ENCODE measurements at regions not wholly inside any gene's neighbourhood (a gene's known extent, or its start where the extent isn't known, plus 50 kb on each side); places are given as distances from the start of the nearest gene placed in this dataset.

DNA sequence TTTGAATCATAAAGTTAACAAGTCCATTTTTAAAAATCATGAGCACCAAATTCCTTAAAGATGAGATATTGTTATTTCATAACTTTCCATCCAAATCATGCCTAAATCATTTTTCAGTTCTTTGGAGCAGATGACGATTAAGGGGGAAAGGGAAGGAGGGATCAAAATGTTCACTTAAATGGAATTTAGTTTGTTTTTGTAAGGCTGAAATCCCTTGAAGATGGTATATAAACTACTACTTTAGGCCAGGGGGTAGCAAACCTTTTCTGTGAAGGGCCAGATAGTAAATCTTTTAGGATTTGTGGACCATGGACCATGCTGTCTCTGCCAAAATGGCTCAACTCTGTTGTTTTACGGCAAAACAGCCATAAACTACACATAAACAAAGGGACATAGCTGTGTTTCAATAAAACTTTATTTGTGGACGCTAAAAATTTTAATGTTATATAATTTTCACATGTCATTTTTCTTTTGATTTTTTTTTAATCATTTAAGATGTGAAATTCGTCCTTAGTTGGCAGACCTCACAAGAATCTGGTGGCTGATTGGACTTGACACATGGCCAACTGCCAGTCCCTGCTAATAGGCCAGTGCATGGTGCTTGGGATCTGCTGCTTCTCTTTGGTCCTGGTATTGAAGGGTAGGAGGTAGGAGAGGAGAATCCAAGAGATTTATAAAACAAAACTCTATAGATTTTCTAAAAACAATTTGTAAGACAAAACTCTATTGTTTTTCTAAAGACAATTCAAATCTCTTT lies 52.0 kb upstream of the RTN4 start:
- POLR2A ChIA-PET = interaction anchor here (1.0 kb wide), 1 partner anchor 15 kb away, joined by 5 read pairs; no protein-coding TSS in a partner anchor
- CTCF ChIA-PET = no interaction called here
- H3K27ac ChIP-seq (ENCODE audit: extremely low read depth, low read depth, low read length) = no peak overlapping the region
- H3K4me1 ChIP-seq (ENCODE audit: control insufficient read depth, insufficient read depth, low read length) = peaks cover 3% of the 10 kb centered on the region
- H3K9me3 ChIP-seq (ENCODE audit: control insufficient read depth, insufficient read depth, low read depth, low read length) = no peaks in the 10 kb centered on the region
- TF ChIP-seq ZNF701 (tag by site-specific recombination; IDR thresholded peaks at IDR 0.05) (no peak), ZNF830 (tag by site-specific recombination; IDR thresholded peaks at IDR 0.05; ENCODE audit: low read depth) (no peak), ZNF292 (tag by site-specific recombination; IDR thresholded peaks at IDR 0.05; ENCODE audit: borderline replicate concordance, low read depth) (no peak), HOXD13 (CRISPR knock-in tag; IDR thresholded peaks at IDR 0.05; ENCODE audit: borderline replicate concordance) (no peak)
- no peak overlapping the region for H3K4me3 ChIP-seq (ENCODE audit: low read depth, low read length)
- H3K36me3 ChIP-seq (ENCODE audit: control insufficient read depth in 2 of 2, insufficient read depth in 1 of 2, low read length in 2 of 2) = no peaks in the 10 kb centered on the region

DNA sequence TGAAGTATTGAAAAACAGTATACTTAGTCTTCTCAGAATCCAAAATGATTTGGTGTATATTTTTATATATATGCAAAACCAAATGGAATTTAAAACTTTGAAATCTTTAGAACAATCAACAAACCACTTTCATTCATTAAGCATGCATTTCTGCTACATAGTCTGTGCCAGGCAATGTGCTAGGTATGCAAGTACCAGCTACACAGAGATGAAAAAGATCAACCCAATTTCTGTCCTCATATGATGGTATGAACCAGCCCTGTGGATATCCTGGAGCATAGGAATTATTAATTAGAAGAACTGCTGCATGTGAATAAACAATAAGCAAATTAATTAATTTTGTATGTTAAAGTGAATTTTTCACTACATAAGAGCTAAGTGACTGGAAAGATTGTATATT lies 51.2 kb upstream of the RTN4 start:
- Histone ChIP-seq H3K9me3 (ENCODE audit: control insufficient read depth, insufficient read depth, low read depth, low read length) (no peaks in the 10 kb centered on the region), H3K4me1 (ENCODE audit: control insufficient read depth, insufficient read depth, low read length) (peaks cover 6% of the 10 kb centered on the region), H3K36me3 (ENCODE audit: control insufficient read depth in 2 of 2, insufficient read depth in 1 of 2, low read length in 2 of 2) (no peaks in the 10 kb centered on the region), H3K4me3 (ENCODE audit: low read depth, low read length) (no peak overlapping the region), H3K27ac (ENCODE audit: extremely low read depth, low read depth, low read length) (no peak overlapping the region)
- no peak for TF ChIP-seq KLF10 (tag by site-specific recombination; IDR thresholded peaks at IDR 0.05)
- TF ChIP-seq, protein P1, sequence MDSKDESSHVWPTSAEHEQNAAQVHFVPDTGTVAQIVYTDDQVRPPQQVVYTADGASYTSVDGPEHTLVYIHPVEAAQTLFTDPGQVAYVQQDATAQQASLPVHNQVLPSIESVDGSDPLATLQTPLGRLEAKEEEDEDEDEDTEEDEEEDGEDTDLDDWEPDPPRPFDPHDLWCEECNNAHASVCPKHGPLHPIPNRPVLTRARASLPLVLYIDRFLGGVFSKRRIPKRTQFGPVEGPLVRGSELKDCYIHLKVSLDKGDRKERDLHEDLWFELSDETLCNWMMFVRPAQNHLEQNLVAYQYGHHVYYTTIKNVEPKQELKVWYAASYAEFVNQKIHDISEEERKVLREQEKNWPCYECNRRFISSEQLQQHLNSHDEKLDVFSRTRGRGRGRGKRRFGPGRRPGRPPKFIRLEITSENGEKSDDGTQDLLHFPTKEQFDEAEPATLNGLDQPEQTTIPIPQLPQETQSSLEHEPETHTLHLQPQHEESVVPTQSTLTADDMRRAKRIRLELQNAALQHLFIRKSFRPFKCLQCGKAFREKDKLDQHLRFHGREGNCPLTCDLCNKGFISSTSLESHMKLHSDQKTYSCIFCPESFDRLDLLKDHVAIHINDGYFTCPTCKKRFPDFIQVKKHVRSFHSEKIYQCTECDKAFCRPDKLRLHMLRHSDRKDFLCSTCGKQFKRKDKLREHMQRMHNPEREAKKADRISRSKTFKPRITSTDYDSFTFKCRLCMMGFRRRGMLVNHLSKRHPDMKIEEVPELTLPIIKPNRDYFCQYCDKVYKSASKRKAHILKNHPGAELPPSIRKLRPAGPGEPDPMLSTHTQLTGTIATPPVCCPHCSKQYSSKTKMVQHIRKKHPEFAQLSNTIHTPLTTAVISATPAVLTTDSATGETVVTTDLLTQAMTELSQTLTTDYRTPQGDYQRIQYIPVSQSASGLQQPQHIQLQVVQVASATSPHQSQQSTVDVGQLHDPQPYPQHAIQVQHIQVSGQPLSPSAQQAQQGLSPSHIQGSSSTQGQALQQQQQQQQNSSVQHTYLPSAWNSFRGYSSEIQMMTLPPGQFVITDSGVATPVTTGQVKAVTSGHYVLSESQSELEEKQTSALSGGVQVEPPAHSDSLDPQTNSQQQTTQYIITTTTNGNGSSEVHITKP (tag by site-specific recombination; IDR thresholded peaks at IDR 0.05) = peak; percentile 33
- ChIA-PET CTCF (interaction anchor here (0.7 kb wide), 1 partner anchor 202 kb away, joined by 3 read pairs; no protein-coding TSS in a partner anchor), POLR2A (no interaction called here)

DNA sequence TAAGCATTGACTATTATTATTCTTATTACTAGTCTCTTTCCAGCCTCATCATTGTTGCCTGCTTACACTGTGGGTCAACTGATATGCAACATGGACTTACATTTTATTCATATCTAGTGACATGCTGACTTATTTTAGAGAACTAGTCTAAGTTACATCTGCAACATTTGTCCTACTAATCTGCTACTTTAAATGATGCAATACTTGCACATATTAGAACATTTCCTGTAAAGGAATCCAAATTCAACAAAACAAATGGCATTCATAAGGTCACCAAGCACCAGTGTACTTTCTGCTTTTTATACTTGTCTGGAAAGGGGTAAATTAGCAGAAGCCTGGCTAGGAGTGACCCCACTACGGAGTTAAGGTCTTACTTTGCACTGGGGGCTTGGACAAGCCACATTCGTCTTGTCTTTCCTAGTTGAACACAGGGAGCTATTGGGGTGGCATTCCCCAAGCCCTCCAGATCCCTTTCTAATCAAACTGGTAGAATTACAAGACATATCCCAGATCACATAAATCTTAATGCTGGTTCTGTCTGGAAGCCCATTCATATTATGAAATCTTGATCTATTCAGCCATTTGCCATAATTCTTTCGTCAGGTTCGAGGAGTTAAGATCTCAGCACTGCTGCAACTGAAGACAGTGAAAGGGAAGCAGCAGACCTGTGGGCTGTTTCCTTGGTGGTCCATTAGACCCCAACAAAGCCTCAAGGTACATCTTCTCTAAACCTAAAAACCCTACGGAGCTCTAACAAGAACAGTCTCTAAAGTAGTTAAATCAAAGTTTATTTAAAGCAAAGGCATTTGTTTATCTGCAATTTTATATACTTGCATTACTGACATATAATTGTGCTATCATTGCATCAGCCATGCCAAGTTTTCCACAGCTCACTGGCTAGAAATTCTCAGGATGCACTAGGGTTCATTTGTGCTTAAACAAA lies 49.9 kb upstream of the RTN4 start:
- ChIA-PET POLR2A (interaction anchor here (1.0 kb wide), 1 partner anchor 49 kb away, joined by 3 read pairs; the partner anchor contains the start of gene RTN4), CTCF (interaction anchor here (0.7 to 1.9 kb wide), 3 partner anchors 10 to 68 kb away, joined by 3 to 6 read pairs (median 3); no protein-coding TSS in a partner anchor)
- Histone ChIP-seq H3K36me3 (ENCODE audit: control insufficient read depth in 2 of 2, insufficient read depth in 1 of 2, low read length in 2 of 2) (no peaks in the 10 kb centered on the region), H3K4me3 (ENCODE audit: low read depth, low read length) (no peak overlapping the region), H3K9me3 (ENCODE audit: control insufficient read depth, insufficient read depth, low read depth, low read length) (no peaks in the 10 kb centered on the region), H3K27ac (ENCODE audit: extremely low read depth, low read depth, low read length) (peak overlapping the region; percentile 54; the same call in 1 of the 2 replicates), H3K4me1 (ENCODE audit: control insufficient read depth, insufficient read depth, low read length) (peaks cover 6% of the 10 kb centered on the region)
- TF ChIP-seq, protein P2, sequence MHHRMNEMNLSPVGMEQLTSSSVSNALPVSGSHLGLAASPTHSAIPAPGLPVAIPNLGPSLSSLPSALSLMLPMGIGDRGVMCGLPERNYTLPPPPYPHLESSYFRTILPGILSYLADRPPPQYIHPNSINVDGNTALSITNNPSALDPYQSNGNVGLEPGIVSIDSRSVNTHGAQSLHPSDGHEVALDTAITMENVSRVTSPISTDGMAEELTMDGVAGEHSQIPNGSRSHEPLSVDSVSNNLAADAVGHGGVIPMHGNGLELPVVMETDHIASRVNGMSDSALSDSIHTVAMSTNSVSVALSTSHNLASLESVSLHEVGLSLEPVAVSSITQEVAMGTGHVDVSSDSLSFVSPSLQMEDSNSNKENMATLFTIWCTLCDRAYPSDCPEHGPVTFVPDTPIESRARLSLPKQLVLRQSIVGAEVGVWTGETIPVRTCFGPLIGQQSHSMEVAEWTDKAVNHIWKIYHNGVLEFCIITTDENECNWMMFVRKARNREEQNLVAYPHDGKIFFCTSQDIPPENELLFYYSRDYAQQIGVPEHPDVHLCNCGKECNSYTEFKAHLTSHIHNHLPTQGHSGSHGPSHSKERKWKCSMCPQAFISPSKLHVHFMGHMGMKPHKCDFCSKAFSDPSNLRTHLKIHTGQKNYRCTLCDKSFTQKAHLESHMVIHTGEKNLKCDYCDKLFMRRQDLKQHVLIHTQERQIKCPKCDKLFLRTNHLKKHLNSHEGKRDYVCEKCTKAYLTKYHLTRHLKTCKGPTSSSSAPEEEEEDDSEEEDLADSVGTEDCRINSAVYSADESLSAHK (tag by site-specific recombination; IDR thresholded peaks at IDR 0.05) = no peak
- no peak for TF ChIP-seq ZNF174 (tag by site-specific recombination; IDR thresholded peaks at IDR 0.05)
- no peak for TF ChIP-seq ZNF426 (tag by site-specific recombination; IDR thresholded peaks at IDR 0.05)
- TF ChIP-seq ZNF600 (tag by site-specific recombination; IDR thresholded peaks at IDR 0.05) = no peak
- peak; percentile 43; the same call in 1 of the 2 replicates for TF ChIP-seq ZNF335 (tag by site-specific recombination; conservative IDR thresholded peaks at IDR 0.05)
- 0 out of 2 replicates have a peak, but pooled peaks have one; percentile 54 for TF ChIP-seq ZEB2 (tag by site-specific recombination; IDR thresholded peaks at IDR 0.05)
- TF ChIP-seq ZFP69B (tag by site-specific recombination; IDR thresholded peaks at IDR 0.05) = 0 out of 2 replicates have a peak, but pooled peaks have one; percentile 19
- TF ChIP-seq, protein P3, sequence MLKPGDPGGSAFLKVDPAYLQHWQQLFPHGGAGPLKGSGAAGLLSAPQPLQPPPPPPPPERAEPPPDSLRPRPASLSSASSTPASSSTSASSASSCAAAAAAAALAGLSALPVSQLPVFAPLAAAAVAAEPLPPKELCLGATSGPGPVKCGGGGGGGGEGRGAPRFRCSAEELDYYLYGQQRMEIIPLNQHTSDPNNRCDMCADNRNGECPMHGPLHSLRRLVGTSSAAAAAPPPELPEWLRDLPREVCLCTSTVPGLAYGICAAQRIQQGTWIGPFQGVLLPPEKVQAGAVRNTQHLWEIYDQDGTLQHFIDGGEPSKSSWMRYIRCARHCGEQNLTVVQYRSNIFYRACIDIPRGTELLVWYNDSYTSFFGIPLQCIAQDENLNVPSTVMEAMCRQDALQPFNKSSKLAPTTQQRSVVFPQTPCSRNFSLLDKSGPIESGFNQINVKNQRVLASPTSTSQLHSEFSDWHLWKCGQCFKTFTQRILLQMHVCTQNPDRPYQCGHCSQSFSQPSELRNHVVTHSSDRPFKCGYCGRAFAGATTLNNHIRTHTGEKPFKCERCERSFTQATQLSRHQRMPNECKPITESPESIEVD (tag by site-specific recombination; IDR thresholded peaks at IDR 0.05) = peak; percentile 57

All from HEK293 (cell line).